AG09319 (cell line): ENCODE measurements at regions not wholly inside any gene's neighbourhood (a gene's known extent, or its start where the extent isn't known, plus 50 kb on each side); places are given as distances from the start of the nearest gene placed in this dataset.

Source experiments
- DNase-seq: peaks from one replicate; pipeline ENCODE4 v3.0.0-alpha.2; 2010; ENCODE audit warnings: low read depth; ENCODE audit errors: extremely low read depth
- CTCF ChIP-seq: IDR thresholded peaks from 2 replicates; pipeline ENCODE4 v1.5.1; 2011; ENCODE audit warnings: low read depth, mild to moderate bottlenecking, inconsistent platforms, low read length, moderate library complexity

GRCh38 chr10:36057731-36058130 is 415.6 kb upstream of the FZD8 start:
- TF ChIP-seq CTCF = no peak
- DNase-seq = no peak

DNA sequence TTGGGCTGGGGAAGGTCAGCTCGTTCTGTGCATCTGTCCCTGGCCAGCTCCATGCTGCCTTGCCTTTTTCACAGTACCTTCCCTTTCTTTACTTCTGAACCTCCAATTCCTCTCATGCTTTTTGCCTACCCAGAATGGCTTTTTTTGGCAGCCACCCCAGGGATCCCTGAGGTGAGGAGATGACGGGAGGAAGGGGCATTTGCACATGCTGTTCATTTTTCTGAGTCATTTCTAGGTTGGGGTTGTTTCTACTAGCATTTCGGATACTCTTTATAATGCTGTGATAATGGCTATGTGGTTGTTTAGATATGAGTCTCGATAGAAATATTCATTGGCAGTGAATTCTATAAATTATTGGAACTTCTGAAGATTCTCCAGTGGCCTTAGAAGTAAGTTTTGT is 415.1 kb upstream of the FZD8 start:
- no peak for DNase-seq
- TF ChIP-seq CTCF = no peak

DNA sequence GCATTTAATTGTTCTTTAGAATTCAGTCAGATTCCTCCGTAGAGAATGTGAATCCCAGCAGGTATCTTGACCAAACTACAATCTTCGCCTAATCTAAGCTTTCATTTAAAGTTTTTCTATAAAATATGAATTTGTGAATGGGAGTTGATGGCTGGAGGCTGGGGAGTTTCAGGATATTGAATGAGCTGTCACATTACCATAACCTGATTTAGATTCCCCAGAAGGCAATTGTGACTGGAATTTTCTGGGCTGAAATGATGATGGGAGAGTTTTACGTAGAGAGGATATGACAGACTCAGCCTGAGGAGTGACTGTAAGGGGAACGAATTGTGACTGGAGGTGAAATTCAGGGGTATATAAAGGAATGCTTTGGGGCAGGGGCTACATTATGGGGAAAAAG is 411.7 kb upstream of the FZD8 start:
- DNase-seq = no peak
- no peak for TF ChIP-seq CTCF

- no peak for DNase-seq
- no peak for TF ChIP-seq CTCF
These were observed 411.2 kb upstream of the FZD8 start for GRCh38 chr10:36053271-36053670.

DNA sequence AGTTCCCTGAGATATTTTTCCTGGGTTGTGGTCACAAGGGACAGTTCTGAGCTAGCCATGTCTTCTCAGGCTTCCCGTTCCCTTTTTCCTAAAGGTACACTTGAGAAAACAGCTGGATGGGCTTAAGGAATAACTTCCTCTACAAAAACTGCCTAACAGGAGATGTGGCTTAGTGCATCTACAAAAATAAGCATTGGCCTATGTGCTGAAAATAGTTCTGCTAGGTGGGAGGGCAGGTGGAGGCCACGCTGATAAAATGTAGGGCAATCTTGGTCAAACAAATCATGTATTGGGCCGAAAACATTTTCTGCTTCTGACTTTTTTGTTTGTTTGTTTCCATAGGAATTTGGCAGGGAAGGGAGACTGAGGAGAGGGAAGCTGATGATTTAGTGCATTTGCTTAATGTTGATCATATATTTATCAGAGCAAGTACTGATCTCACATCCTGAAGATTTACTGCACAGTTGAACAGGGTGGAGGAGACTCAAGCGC is 409.4 kb upstream of the FZD8 start:
- no peak for TF ChIP-seq CTCF
- DNase-seq = no peak

DNA sequence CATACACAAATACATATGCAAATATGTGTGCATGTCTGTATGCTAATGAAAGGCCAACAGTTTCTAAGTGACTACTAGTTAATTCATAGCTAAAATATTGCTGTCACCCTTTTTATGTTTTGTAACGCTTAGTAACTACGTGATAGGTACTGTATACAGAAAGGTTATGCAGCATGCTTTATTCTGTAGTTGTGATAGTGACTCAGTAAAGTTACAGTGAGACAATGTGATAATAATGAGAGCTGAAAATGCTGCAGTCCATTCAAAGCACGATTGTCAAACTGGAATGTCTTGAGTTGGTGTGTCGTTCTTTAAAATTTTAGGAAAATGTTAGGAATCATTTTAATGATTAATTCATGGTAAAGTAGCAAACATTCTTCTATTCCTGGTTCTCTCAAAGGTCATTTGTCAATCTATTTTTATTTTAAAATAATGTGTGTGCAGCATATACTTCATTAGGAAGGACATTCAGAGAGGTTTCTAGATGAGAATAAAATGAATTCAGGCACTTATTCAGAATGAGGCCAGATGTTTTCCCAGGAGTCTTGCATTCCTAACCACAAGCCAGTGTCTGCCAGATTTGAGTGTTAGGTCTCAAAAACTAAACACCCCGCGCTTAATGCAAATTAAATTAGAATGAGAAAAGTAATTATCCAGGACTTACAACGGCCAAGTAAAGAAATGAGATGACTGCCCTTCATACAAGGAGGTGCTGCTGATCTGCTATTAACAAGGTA is 408.8 kb upstream of the FZD8 start:
- DNase-seq = no peak
- no peak for TF ChIP-seq CTCF

DNA sequence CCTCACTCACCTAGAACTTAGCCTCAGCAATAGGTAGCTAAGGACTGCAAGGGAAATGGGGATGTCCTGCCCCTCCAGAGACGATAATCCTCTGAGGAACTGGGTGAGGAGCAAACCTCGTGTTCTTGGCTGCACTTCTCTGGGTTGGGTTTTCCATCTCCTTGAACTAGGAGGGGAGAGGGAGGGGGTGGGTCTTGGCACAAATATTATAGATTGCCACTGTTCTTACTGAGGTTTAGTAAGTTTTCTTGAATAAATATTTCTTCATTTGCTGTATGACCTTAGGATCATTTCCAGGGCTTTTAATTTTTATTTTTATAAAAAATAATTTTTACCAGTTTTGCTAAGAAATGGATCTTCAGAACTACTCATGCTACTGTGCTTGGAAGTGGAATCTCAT is 406.7 kb upstream of the FZD8 start:
- no peak for DNase-seq
- TF ChIP-seq CTCF = no peak
